ENCODE measurements at regions not wholly inside any gene's neighbourhood (a gene's known extent, or its start where the extent isn't known, plus 50 kb on each side); places are given as distances from the start of the nearest gene placed in this dataset.

GRCh38 chr5:121762426-121762825 lies 89.3 kb upstream of the FTMT start:
- intact Hi-C loops (cut with DNase I; ENCODE audit: low total_unique reads), result no loop called here
- 81 to 83% methylated on average over 1 of the region's 1 CpG for WGBS, 2 donors
- TF ChIP-seq CTCF (IDR thresholded peaks at IDR 0.05), result no peak
- no peak for TF ChIP-seq POLR2A (IDR thresholded peaks at IDR 0.05)
- no peak overlapping the region for H3K4me3 ChIP-seq (ENCODE audit: low read depth, poor library complexity, severe bottlenecking)
- no peak for DNase-seq (ENCODE audit: low spot score in 2 of 2)

- no peak for DNase-seq (ENCODE audit: low spot score in 2 of 2)
- intact Hi-C loops (cut with DNase I; ENCODE audit: low total_unique reads), result no loop called here
- H3K4me3 ChIP-seq (ENCODE audit: low read depth, poor library complexity, severe bottlenecking), result no peak overlapping the region
- 74 to 86% methylated on average over 2 of the region's 2 CpGs for WGBS, 2 donors
- no peak for TF ChIP-seq POLR2A (IDR thresholded peaks at IDR 0.05)
- no peak for TF ChIP-seq CTCF (IDR thresholded peaks at IDR 0.05)
These were observed 88.0 kb upstream of the FTMT start for GRCh38 chr5:121763665-121764064.

- WGBS, 2 donors, result 86 to 95% methylated on average over 1 of the region's 1 CpG
- no peak for TF ChIP-seq CTCF (IDR thresholded peaks at IDR 0.05)
- no peak for TF ChIP-seq POLR2A (IDR thresholded peaks at IDR 0.05)
These were observed 71.3 kb upstream of the FTMT start for GRCh38 chr5:121780406-121780805.

GRCh38 chr5:121783700-121784099 lies 68.0 kb upstream of the FTMT start:
- WGBS, 2 donors, result 84 to 88% methylated on average over 3 of the region's 3 CpGs
- no peak overlapping the region for H3K4me3 ChIP-seq (ENCODE audit: low read depth, poor library complexity, severe bottlenecking)
- TF ChIP-seq CTCF (IDR thresholded peaks at IDR 0.05), result no peak
- TF ChIP-seq POLR2A (IDR thresholded peaks at IDR 0.05), result no peak
- DNase-seq (ENCODE audit: low spot score in 2 of 2), result no peak
- intact Hi-C loops (cut with DNase I; ENCODE audit: low total_unique reads), result loop anchor here (5.0 kb wide), 1 partner anchor 1801 kb away; no protein-coding TSS in a partner anchor

More at GRCh38 chr5:121780406-121780805, 71.3 kb upstream of the FTMT start:
- H3K4me3 ChIP-seq (ENCODE audit: low read depth, poor library complexity, severe bottlenecking), result no peak overlapping the region
- intact Hi-C loops (cut with DNase I; ENCODE audit: low total_unique reads), result loop anchor here (5.0 kb wide), 1 partner anchor 1798 kb away; no protein-coding TSS in a partner anchor
- DNase-seq (ENCODE audit: low spot score in 2 of 2), result no peak

GRCh38 chr5:121793791-121794190 lies 57.9 kb upstream of the FTMT start:
- H3K4me3 ChIP-seq (ENCODE audit: low read depth, poor library complexity, severe bottlenecking), result no peak overlapping the region
- intact Hi-C loops (cut with DNase I; ENCODE audit: low total_unique reads), result no loop called here
- DNase-seq (ENCODE audit: low spot score in 2 of 2), result no peak
- TF ChIP-seq POLR2A (IDR thresholded peaks at IDR 0.05) (no peak), CTCF (IDR thresholded peaks at IDR 0.05) (no peak)

GRCh38 chr5:121795511-121795910 lies 56.2 kb upstream of the FTMT start:
- H3K4me3 ChIP-seq (ENCODE audit: low read depth, poor library complexity, severe bottlenecking), result no peak overlapping the region
- no peak for DNase-seq (ENCODE audit: low spot score in 2 of 2)
- 56 to 76% methylated on average over 2 of the region's 2 CpGs for WGBS, 2 donors
- no peak for TF ChIP-seq CTCF (IDR thresholded peaks at IDR 0.05)
- TF ChIP-seq POLR2A (IDR thresholded peaks at IDR 0.05), result no peak
- intact Hi-C loops (cut with DNase I; ENCODE audit: low total_unique reads), result no loop called here

Measured in lower leg skin (tissue), 4 donors.